SK-N-SH (cell line): ENCODE measurements at regions not wholly inside any gene's neighbourhood (a gene's known extent, or its start where the extent isn't known, plus 50 kb on each side); places are given as distances from the start of the nearest gene placed in this dataset.
A peak's percentile ranks its signal among the peaks of the same experiment; 100 is the strongest.

Experiments
- CTCF ChIA-PET: fragments of 300-600, 350-600 bp; formaldehyde crosslinking; extraction: SDS; loops from one replicate; lab custom pipeline; 2021; lab: Yijun Ruan, JAX
- POLR2A ChIA-PET: fragments of 350-600 bp; sonication (Branson Sonifier 250); formaldehyde crosslinking; extraction: SDS; loops from one replicate; lab custom pipeline; 2020; ENCODE audit warnings: antibody characterized with exemption, inconsistent platforms; lab: Yijun Ruan, JAX
- DNase-seq: peaks from one replicate; pipeline ENCODE4 v3.0.0; 2012
- H2AFZ ChIP-seq: fragments of 200-600 bp; sonication (generic); 2 replicates; pipeline ENCODE4 v1.8.1; 2016; ENCODE audit warnings: antibody characterized with exemption, mild to moderate bottlenecking, low read depth
- H3F3A ChIP-seq: fragments of 200-600 bp; sonication (generic); replicated peaks from 2 replicates; pipeline ENCODE3; 2016; ENCODE audit warnings: antibody characterized with exemption, mild to moderate bottlenecking; ENCODE audit not compliant: insufficient read depth
- H3K27ac ChIP-seq, 2 experiments: fragments of 200-500 bp in 1 of 2; fragments of 200-600 bp in 1 of 2; sonication (Bioruptor generic) in 1 of 2; sonication (generic), shearing (Covaris generic) in 1 of 2; 2 replicates each; pipeline versions ENCODE4 v1.5.1 to v1.6.1; 2014 to 2016; ENCODE audit warnings: low read depth in 2 of 2, inconsistent platforms in 1 of 2, low read length in 1 of 2, mild to moderate bottlenecking in 1 of 2, mixed read lengths in 1 of 2
- H3K27me3 ChIP-seq: fragments of 200-600 bp; sonication (generic), shearing (Covaris generic); 2 replicates; pipeline ENCODE4 v1.6.1; 2016; ENCODE audit warnings: mixed run types; ENCODE audit not compliant: insufficient read depth
- H3K36me3 ChIP-seq, 2 experiments: fragments of 200-500 bp in 1 of 2; fragments of 200-600 bp in 1 of 2; sonication (Bioruptor generic) in 1 of 2; sonication (generic) in 1 of 2; replicated peaks in 1 of 2; 2 replicates each; pipeline versions ENCODE3 to v1.5.1; 2014 to 2016; ENCODE audit warnings: low read length in 1 of 2, mild to moderate bottlenecking in 1 of 2; ENCODE audit not compliant: insufficient read depth in 2 of 2, control insufficient read depth in 1 of 2
- H3K4me1 ChIP-seq, 2 experiments: fragments of 200-500 bp in 1 of 2; fragments of 200-600 bp in 1 of 2; sonication (Bioruptor generic) in 1 of 2; sonication (generic), shearing (Covaris generic) in 1 of 2; 2 replicates each; pipeline versions ENCODE4 v1.5.1 to v1.6.1; 2014 to 2016; ENCODE audit warnings: low read depth in 1 of 2, low read length in 1 of 2, mixed run types in 1 of 2; ENCODE audit not compliant: insufficient read depth in 2 of 2, control insufficient read depth in 1 of 2
- H3K4me2 ChIP-seq: fragments of 200-600 bp; sonication (generic), shearing (Covaris generic); 2 replicates; pipeline ENCODE4 v1.6.1; 2017; ENCODE audit warnings: mixed run types
- H3K4me3 ChIP-seq, 2 experiments: fragments of 200-500 bp in 1 of 2; fragments of 200-600 bp in 1 of 2; sonication (Bioruptor generic) in 1 of 2; sonication (generic), shearing (Covaris generic) in 1 of 2; 2 replicates each; pipeline versions ENCODE4 v1.5.1 to v1.8.1; 2014 to 2016; ENCODE audit warnings: low read depth in 2 of 2, inconsistent platforms in 1 of 2, low read length in 1 of 2, mild to moderate bottlenecking in 1 of 2, mixed read lengths in 1 of 2, moderate library complexity in 1 of 2
- H3K79me2 ChIP-seq: fragments of 200-600 bp; sonication (generic); 2 replicates; pipeline ENCODE4 v1.8.1; 2017; ENCODE audit warnings: mild to moderate bottlenecking; ENCODE audit not compliant: insufficient read depth
- H3K9ac ChIP-seq: fragments of 200-600 bp; sonication (generic); 2 replicates; pipeline ENCODE4 v1.6.1; 2017; ENCODE audit warnings: mixed run types
- H3K9me2 ChIP-seq: fragments of 200-600 bp; sonication (generic); 2 replicates; pipeline ENCODE4 v1.6.1; 2017; ENCODE audit warnings: mixed run types
- H3K9me3 ChIP-seq: fragments of 200-600 bp; sonication (generic); 2 replicates; pipeline ENCODE4 v1.6.1; 2017; ENCODE audit warnings: mixed run types, mild to moderate bottlenecking, moderate library complexity
- H4K20me1 ChIP-seq: fragments of 200-600 bp; sonication (generic); 2 replicates; pipeline ENCODE4 v1.6.1; 2017; ENCODE audit warnings: mild to moderate bottlenecking, mixed run types; ENCODE audit not compliant: insufficient read depth
- EZH2phosphoT487 ChIP-seq: fragments of 200-600 bp; sonication (generic); IDR thresholded peaks from 2 replicates; pipeline ENCODE4 v1.6.1; 2017; ENCODE audit warnings: low read depth, mixed run types, mild to moderate bottlenecking, antibody characterized with exemption, moderate library complexity, borderline replicate concordance
- FOXM1 ChIP-seq: IDR thresholded peaks from 2 replicates; pipeline ENCODE4 v1.4.0; 2012; ENCODE audit warnings: low read depth, mild to moderate bottlenecking
- GATA2 ChIP-seq: sonication (generic); formaldehyde crosslinking; IDR thresholded peaks from 2 replicates; pipeline ENCODE4 v1.5.0; 2020; ENCODE audit warnings: mild to moderate bottlenecking, missing genetic modification reagents
- MEF2A ChIP-seq: IDR thresholded peaks from 2 replicates; pipeline ENCODE4 v1.4.0; 2012; ENCODE audit warnings: low read depth, borderline replicate concordance
- MXI1 ChIP-seq: IDR thresholded peaks from 2 replicates; pipeline ENCODE4 v1.6.1; 2012; ENCODE audit warnings: mild to moderate bottlenecking, low read depth, low read length, improper control_type of control experiment
- NFIC ChIP-seq: IDR thresholded peaks from 2 replicates; pipeline ENCODE4 v1.4.0; 2012; ENCODE audit warnings: borderline replicate concordance
- NRF1 ChIP-seq: IDR thresholded peaks from 2 replicates; pipeline ENCODE4 v1.6.1; 2012; ENCODE audit warnings: low read depth, mild to moderate bottlenecking, low read length
- POLR2AphosphoS5 ChIP-seq: IDR thresholded peaks from 2 replicates; pipeline ENCODE4 v1.6.1; 2012; ENCODE audit warnings: low read depth, low read length
- RCOR1 ChIP-seq: fragments of 150-350 bp; IDR thresholded peaks from 2 replicates; pipeline ENCODE4 v1.6.1; 2017; ENCODE audit warnings: antibody characterized with exemption, low read length
- REST ChIP-seq: IDR thresholded peaks from 2 replicates; pipeline ENCODE4 v1.6.1; 2012; ENCODE audit warnings: mild to moderate bottlenecking, low read depth, low read length, moderate library complexity
- RXRA ChIP-seq: IDR thresholded peaks from 2 replicates; pipeline ENCODE4 v1.4.0; 2012; ENCODE audit warnings: low read depth, mild to moderate bottlenecking, borderline replicate concordance
- SIN3A ChIP-seq: IDR thresholded peaks from 2 replicates; pipeline ENCODE4 v1.6.1; 2012; ENCODE audit warnings: low read depth, mild to moderate bottlenecking, low read length, moderate library complexity, borderline replicate concordance
- SMC3 ChIP-seq: IDR thresholded peaks from 2 replicates; pipeline ENCODE4 v1.6.1; 2012; ENCODE audit warnings: low read depth, low read length, improper control_type of control experiment
- TAF1 ChIP-seq: IDR thresholded peaks from 2 replicates; pipeline ENCODE4 v1.6.1; 2012; ENCODE audit warnings: low read depth, mild to moderate bottlenecking, low read length, moderate library complexity, borderline replicate concordance
- TCF12 ChIP-seq: IDR thresholded peaks from 2 replicates; pipeline ENCODE4 v1.4.0; 2012
- USF2 ChIP-seq: fragments of 150-350 bp; IDR thresholded peaks from 2 replicates; pipeline ENCODE4 v1.6.1; 2017; ENCODE audit warnings: antibody characterized with exemption, low read length, low read depth, borderline replicate concordance
- ZBTB33 ChIP-seq: IDR thresholded peaks from 2 replicates; pipeline ENCODE4 v1.4.0; 2012; ENCODE audit warnings: low read depth, borderline replicate concordance
- WGBS: methylation state at CpG from one replicate; pipeline ENCODE4 v1.1.6; 2017; ENCODE audit warnings: low lambda C conversion rate; 5-methylcytosine and 5-hydroxymethylcytosine counted together
- TF ChIP-seq, protein P1 (sequence below): IDR thresholded peaks from 2 replicates; pipeline ENCODE4; 2012
- TF ChIP-seq, protein P2 (sequence below): fragments of 150-350 bp; IDR thresholded peaks from 2 replicates; pipeline ENCODE4 v1.6.1; 2016; ENCODE audit warnings: mild to moderate bottlenecking, low read depth, low read length

DNA sequence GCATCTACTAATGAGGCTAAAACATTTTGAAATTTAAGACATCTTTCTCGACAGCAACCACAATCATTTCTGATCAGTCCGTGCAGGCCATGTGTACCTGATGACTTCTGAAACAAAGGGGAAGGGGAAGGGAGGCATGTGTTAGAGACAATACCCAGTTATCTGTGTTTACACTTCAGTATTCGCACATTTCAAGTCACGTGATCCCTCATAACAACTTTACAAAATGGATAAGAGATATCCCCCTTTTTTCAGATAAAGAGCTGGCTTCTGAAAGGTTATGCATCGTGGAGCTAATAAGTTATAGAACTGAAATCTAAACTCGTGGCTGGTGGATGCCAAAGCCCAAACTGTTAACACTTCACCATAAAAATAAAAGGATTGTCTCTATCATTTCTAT, 175.7 kb downstream of the CHRM3 start (continued):
- no peak for TF ChIP-seq POLR2AphosphoS5
- TF ChIP-seq USF2: no peak
- TF ChIP-seq NFIC: no peak
- no peak for TF ChIP-seq MEF2A
- no peak for TF ChIP-seq SIN3A
- no peak for TF ChIP-seq FOXM1
- no peak for TF ChIP-seq RCOR1

DNA sequence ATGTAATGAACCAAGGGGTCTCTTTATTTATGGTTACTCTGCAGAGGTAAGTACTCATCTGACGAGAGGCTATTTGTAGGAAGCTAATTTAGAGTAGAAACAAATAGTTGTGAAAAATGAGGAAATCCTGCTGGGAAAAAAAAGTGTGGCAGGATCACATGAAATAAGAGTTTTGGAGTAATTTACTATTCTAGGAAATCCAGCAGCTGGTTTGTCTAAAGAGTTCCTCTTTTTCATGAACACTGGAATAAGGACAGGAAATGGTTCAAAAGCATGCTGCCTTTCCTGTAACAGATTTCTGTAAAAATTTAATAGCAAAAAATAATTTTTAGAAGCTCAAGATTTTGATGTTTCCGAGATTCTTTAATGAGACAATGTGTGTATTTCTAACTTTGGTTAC, 177.3 kb downstream of the CHRM3 start:
- no peak for DNase-seq
- H3K79me2 ChIP-seq: no peaks in the 10 kb centered on the region
- H4K20me1 ChIP-seq: no peaks in the 10 kb centered on the region
- TF ChIP-seq RXRA (no peak), MXI1 (no peak), NRF1 (no peak), SMC3 (no peak), GATA2 (CRISPR knock-in tag) (no peak), EZH2phosphoT487 (no peak), TAF1 (no peak), USF2 (no peak), SIN3A (no peak), TCF12 (no peak), ZBTB33 (no peak), REST (no peak), POLR2AphosphoS5 (no peak), FOXM1 (no peak)
- TF ChIP-seq, protein P1, sequence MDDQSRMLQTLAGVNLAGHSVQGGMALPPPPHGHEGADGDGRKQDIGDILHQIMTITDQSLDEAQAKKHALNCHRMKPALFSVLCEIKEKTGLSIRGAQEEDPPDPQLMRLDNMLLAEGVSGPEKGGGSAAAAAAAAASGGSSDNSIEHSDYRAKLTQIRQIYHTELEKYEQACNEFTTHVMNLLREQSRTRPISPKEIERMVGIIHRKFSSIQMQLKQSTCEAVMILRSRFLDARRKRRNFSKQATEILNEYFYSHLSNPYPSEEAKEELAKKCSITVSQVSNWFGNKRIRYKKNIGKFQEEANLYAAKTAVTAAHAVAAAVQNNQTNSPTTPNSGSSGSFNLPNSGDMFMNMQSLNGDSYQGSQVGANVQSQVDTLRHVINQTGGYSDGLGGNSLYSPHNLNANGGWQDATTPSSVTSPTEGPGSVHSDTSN: no peak
- TF ChIP-seq, protein P2, sequence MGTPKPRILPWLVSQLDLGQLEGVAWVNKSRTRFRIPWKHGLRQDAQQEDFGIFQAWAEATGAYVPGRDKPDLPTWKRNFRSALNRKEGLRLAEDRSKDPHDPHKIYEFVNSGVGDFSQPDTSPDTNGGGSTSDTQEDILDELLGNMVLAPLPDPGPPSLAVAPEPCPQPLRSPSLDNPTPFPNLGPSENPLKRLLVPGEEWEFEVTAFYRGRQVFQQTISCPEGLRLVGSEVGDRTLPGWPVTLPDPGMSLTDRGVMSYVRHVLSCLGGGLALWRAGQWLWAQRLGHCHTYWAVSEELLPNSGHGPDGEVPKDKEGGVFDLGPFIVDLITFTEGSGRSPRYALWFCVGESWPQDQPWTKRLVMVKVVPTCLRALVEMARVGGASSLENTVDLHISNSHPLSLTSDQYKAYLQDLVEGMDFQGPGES: no peak
- peaks cover 0 to 43% of the 10 kb centered on the region in 2 experiments; a peak in 2 of 4 replicates for H3K4me1 ChIP-seq
- no peak overlapping the region for H3K4me2 ChIP-seq
- WGBS: 51% methylated on average over 2 of the region's 2 CpGs
- CTCF ChIA-PET: no interaction called here
- no peak overlapping the region for H3K9ac ChIP-seq
- POLR2A ChIA-PET: no interaction called here
- H3K9me3 ChIP-seq: no peaks in the 10 kb centered on the region
- H3K4me3 ChIP-seq: no peak overlapping the region
- no peaks in the 10 kb centered on the region for H3F3A ChIP-seq
- no peak overlapping the region for H2AFZ ChIP-seq
- H3K27ac ChIP-seq: peak overlapping the region in 1 of 2 experiments; percentile 67; a peak in 2 of 4 replicates
- no peaks in the 10 kb centered on the region for H3K27me3 ChIP-seq
- H3K36me3 ChIP-seq: no peaks in the 10 kb centered on the region
- no peaks in the 10 kb centered on the region for H3K9me2 ChIP-seq
